SK-N-SH treated with all-trans-retinoic acid at 6 μM for 48 hours (cell line): ENCODE measurements at regions not wholly inside any gene's neighbourhood (a gene's known extent, or its start where the extent isn't known, plus 50 kb on each side); places are given as distances from the start of the nearest gene placed in this dataset.

Experiments
- ATAC-seq: fragments of 200-7000 bp; cut with Tn5 transposase; 3 replicates; pipeline ENCODE4 v1.9.1; 2020; ENCODE audit warnings: mild to moderate bottlenecking, moderate library complexity
- ARNTL ChIP-seq: fragments of 450-650 bp; formaldehyde crosslinking; IDR thresholded peaks from 2 replicates; pipeline ENCODE4 v1.5.0; 2020; ENCODE audit warnings: low read depth, mild to moderate bottlenecking, moderate library complexity, borderline replicate concordance
- BACH2 ChIP-seq: fragments of 250-450 bp; sonication (Bioruptor Pico); IDR thresholded peaks from 2 replicates; pipeline ENCODE4 v1.9.0; 2021; ENCODE audit warnings: mild to moderate bottlenecking, borderline replicate concordance
- CSDC2 ChIP-seq: fragments of 250-450 bp; sonication (Bioruptor Pico); IDR thresholded peaks from 2 replicates; pipeline ENCODE4 v1.5.0; 2020; ENCODE audit warnings: mild to moderate bottlenecking, moderate library complexity
- ESRRG ChIP-seq: fragments of 250-450 bp; sonication (Bioruptor Pico); IDR thresholded peaks from 2 replicates; pipeline ENCODE4 v1.6.1; 2021; ENCODE audit warnings: mild to moderate bottlenecking
- GLIS3 ChIP-seq: fragments of 250-450 bp; sonication (Bioruptor Pico); IDR thresholded peaks from 2 replicates; pipeline ENCODE4 v1.5.0; 2020; ENCODE audit warnings: mild to moderate bottlenecking, moderate library complexity
- ISL1 ChIP-seq: fragments of 250-450 bp; sonication (Bioruptor Pico); IDR thresholded peaks from 2 replicates; pipeline ENCODE4 v2.1.2; 2022; ENCODE audit warnings: mild to moderate bottlenecking, moderate library complexity
- OSR1 ChIP-seq: fragments of 250-450 bp; sonication (Bioruptor Pico); IDR thresholded peaks from 2 replicates; pipeline ENCODE4 v1.8.0; 2022; ENCODE audit warnings: moderate library complexity, mild to moderate bottlenecking, inconsistent platforms
- PPARA ChIP-seq: fragments of 250-450 bp; sonication (Bioruptor Pico); IDR thresholded peaks from 2 replicates; pipeline ENCODE4 v1.5.0; 2020; ENCODE audit warnings: mild to moderate bottlenecking, borderline replicate concordance
- RARB ChIP-seq: fragments of 250-450 bp; sonication (Bioruptor Pico); IDR thresholded peaks from 2 replicates; pipeline ENCODE4 v1.8.0; 2021; ENCODE audit warnings: mild to moderate bottlenecking, moderate library complexity
- SNAI2 ChIP-seq: fragments of 250-450 bp; sonication (Bioruptor Pico); IDR thresholded peaks from 2 replicates; pipeline ENCODE4 v1.5.0; 2020; ENCODE audit warnings: mild to moderate bottlenecking, moderate library complexity
- TCF4 ChIP-seq: fragments of 250-450 bp; sonication (Bioruptor Pico); IDR thresholded peaks from 2 replicates; pipeline ENCODE4 v1.8.0; 2021; ENCODE audit warnings: mild to moderate bottlenecking, moderate library complexity, borderline replicate concordance
- TOX ChIP-seq: fragments of 250-450 bp; sonication (Bioruptor Pico); IDR thresholded peaks from 2 replicates; pipeline ENCODE4 v1.8.0; 2021; ENCODE audit warnings: mild to moderate bottlenecking, moderate library complexity, borderline replicate concordance
- ZC3H10 ChIP-seq: fragments of 250-450 bp; sonication (Bioruptor Pico); IDR thresholded peaks from 2 replicates; pipeline ENCODE4 v1.5.1; 2021; ENCODE audit warnings: mild to moderate bottlenecking, moderate library complexity
- ZFP30 ChIP-seq: fragments of 450-650 bp; formaldehyde crosslinking; IDR thresholded peaks from 2 replicates; pipeline ENCODE4 v1.5.0; 2022; ENCODE audit warnings: mild to moderate bottlenecking, moderate library complexity
- ZNF565 ChIP-seq: fragments of 450-650 bp; formaldehyde crosslinking; conservative IDR thresholded peaks from 2 replicates; pipeline ENCODE4 v1.5.0; 2020; ENCODE audit warnings: low read depth, mild to moderate bottlenecking, moderate library complexity
- ZNF70 ChIP-seq: fragments of 450-650 bp; formaldehyde crosslinking; IDR thresholded peaks from 2 replicates; pipeline ENCODE4 v1.5.0; 2020; ENCODE audit warnings: mild to moderate bottlenecking, moderate library complexity
- ZNF8 ChIP-seq: fragments of 450-650 bp; formaldehyde crosslinking; IDR thresholded peaks from 2 replicates; pipeline ENCODE4 v1.5.0; 2020; ENCODE audit warnings: mild to moderate bottlenecking, moderate library complexity
- TF ChIP-seq, protein P1 (sequence below): fragments of 250-450 bp; sonication (Bioruptor Pico); IDR thresholded peaks from 2 replicates; pipeline ENCODE4 v1.8.0; 2021; ENCODE audit warnings: low read depth, mild to moderate bottlenecking, moderate library complexity, borderline replicate concordance
- TF ChIP-seq, protein P2 (sequence below): fragments of 250-450 bp; sonication (Bioruptor Pico); IDR thresholded peaks from 2 replicates; pipeline ENCODE4 v1.5.1; 2021; ENCODE audit warnings: mild to moderate bottlenecking, moderate library complexity
- TF ChIP-seq, protein P3 (sequence below): fragments of 250-450 bp; sonication (Bioruptor Pico); IDR thresholded peaks from 2 replicates; pipeline ENCODE4 v1.5.0; 2020; ENCODE audit warnings: mild to moderate bottlenecking, moderate library complexity
- TF ChIP-seq, protein P4 (sequence below): fragments of 250-450 bp; sonication (Bioruptor Pico); IDR thresholded peaks from 2 replicates; pipeline ENCODE4 v1.5.1; 2020; ENCODE audit warnings: low read depth, mild to moderate bottlenecking, moderate library complexity

DNA sequence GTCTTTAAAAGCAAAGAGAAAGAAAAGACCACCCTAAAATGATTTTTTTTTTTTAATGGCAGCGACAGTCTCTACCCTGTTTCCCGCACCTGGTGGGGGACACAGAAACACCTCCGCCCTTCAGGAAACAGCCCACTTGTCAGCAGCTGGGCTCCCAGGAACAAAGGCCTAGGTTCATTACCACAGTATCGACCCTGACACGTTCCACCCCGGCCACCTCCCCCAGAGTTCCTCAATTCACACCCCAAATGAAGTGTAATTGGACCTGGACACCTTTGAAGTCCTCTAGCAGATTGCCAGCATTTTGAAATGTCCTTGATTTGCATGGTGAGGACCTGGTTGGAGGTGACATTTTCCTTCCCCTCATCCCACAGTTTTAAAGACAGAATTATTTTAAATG lies 175.0 kb upstream of the BCOR start (continued):
- TF ChIP-seq ZNF565 (CRISPR knock-in tag) (no peak), CSDC2 (CRISPR knock-in tag) (no peak), ZNF8 (CRISPR knock-in tag) (no peak), RARB (CRISPR knock-in tag) (no peak)

DNA sequence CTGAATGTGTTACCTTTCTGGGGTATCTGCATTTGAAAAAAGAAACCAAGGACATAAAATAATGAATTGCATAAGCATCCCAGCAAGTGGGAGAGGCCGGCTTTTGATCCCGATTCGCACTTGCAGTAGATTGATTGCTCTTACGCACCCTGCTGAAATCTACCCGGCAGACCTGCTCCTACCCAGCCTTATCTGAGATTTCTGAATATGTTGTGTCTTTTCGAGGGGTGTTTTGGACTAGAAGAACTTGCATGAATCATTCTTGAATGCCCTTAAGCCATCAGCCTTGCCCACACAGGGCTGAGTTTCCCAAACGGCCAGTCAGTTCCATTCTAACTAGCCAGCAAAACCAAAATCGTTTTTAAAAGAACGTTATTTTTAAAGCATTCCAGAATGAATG lies 174.4 kb upstream of the BCOR start:
- ATAC-seq = no peak
- TF ChIP-seq CSDC2 (CRISPR knock-in tag) (no peak), SNAI2 (no peak), OSR1 (CRISPR knock-in tag) (no peak), GLIS3 (CRISPR knock-in tag) (no peak), ZFP30 (CRISPR knock-in tag) (no peak)
- TF ChIP-seq, protein P1, sequence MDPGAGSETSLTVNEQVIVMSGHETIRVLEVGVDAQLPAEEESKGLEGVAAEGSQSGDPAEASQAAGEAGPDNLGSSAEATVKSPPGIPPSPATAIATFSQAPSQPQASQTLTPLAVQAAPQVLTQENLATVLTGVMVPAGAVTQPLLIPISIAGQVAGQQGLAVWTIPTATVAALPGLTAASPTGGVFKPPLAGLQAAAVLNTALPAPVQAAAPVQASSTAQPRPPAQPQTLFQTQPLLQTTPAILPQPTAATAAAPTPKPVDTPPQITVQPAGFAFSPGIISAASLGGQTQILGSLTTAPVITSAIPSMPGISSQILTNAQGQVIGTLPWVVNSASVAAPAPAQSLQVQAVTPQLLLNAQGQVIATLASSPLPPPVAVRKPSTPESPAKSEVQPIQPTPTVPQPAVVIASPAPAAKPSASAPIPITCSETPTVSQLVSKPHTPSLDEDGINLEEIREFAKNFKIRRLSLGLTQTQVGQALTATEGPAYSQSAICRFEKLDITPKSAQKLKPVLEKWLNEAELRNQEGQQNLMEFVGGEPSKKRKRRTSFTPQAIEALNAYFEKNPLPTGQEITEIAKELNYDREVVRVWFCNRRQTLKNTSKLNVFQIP (CRISPR knock-in tag) = no peak
- TF ChIP-seq, all 23 proteins: peak for 0

DNA sequence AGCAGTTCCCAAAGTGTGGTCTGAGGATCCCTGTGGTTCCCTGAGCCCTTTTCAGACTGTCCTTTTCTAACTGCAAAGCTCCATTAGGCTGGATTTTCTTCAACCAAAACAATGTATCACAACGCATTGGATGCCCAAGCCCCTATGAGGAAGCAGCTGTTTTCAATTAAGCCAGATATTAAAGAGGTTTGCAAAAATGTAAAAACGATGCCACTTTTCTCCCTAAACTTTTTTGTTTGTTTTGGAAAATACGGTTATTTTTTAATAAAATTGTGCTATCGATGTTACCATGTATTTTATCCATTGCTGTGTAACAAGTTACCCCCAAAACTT lies 170.4 kb upstream of the BCOR start:
- no peak for ATAC-seq
- TF ChIP-seq TCF4 (CRISPR knock-in tag) (0 out of 2 replicates have a peak, but pooled peaks have one; percentile 19), ARNTL (CRISPR knock-in tag) (no peak), RARB (CRISPR knock-in tag) (no peak), ZNF8 (CRISPR knock-in tag) (no peak)

DNA sequence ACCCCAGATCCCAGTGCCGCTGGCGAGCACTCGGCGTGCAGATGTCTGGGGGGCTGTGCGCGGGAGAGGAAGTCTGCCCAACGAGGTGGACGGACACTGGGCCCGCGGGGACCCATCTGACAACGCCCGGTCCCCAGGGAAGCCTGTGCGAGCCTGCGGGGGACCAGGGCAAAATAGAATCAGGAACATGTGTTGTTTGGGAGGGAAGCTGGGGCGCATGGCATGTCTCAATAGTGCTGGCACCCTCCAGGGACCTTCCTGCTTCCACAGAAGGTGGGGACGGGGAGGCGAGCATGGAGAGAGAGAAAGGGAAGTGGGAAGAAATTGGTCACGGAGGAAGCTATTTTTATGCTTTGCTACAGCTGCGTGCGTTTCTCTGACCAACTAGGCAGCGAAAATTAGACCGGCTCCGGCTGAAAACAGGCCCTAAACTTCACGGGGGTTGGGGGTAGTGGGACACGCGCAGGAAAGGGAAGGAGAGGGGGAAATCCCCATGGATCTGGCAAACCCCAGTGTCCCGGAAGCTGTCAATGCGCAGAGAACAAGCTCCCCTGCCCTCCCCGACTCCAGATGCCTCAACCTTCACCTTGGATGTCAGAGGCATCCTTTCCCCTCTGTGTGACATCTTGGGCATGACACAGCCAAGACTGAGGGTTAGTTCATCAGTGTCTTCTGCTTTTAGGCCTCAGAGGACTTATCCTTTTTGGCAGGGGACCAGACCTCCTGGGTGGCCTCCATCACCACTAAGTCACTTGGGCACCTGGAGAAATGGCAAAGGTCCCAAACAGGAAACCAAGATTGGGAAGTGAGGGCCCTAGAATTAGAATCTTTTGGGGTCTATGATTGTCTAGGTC lies 169.8 kb upstream of the BCOR start:
- ATAC-seq = no peak; the same call in 2 of the 3 replicates

DNA sequence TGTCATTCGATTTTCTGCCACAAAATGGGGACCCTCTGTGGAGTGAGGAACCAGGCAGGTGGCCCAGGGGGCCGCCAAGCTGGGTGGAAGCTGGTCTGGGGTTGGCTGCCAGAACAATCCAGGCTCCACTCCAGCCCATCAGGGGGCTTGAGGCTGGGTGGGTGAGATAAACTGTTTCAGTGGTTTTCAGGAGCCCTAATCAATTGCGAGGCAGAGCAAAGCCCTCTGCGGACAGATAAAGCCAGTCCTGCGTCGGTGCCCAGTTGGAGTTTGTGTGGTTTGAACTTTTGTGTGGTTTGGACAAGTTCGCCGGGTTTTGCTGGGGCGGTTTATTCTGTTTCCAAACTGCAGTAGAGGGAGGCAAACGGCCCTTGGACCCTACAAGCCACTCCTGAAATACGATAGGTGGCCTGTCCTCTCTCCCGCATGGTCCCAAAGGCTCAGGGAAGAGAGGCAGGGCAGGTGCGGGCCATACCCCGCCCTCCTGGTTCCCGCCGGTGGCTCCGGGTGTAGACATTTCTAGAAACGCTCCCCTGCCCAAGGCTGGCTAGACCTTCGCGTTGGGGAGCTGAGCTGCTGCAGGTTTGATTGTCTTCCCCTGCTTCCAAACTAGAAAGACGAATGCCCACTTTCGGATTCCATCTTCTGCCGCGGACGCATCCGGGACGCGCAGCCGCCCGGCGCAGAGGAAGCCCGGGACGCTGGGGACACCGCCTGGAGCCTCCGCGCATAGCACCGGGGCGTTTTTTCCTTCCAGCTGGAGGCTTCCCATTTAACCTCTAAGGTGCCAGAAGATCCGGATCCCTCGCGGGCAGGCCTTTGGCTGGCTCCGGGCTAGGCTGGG lies 169.0 kb upstream of the BCOR start:
- ATAC-seq = peak; percentile 95
- TF ChIP-seq ZC3H10 (CRISPR knock-in tag) = no peak
- TF ChIP-seq ISL1 (CRISPR knock-in tag) = no peak
- TF ChIP-seq, protein P2, sequence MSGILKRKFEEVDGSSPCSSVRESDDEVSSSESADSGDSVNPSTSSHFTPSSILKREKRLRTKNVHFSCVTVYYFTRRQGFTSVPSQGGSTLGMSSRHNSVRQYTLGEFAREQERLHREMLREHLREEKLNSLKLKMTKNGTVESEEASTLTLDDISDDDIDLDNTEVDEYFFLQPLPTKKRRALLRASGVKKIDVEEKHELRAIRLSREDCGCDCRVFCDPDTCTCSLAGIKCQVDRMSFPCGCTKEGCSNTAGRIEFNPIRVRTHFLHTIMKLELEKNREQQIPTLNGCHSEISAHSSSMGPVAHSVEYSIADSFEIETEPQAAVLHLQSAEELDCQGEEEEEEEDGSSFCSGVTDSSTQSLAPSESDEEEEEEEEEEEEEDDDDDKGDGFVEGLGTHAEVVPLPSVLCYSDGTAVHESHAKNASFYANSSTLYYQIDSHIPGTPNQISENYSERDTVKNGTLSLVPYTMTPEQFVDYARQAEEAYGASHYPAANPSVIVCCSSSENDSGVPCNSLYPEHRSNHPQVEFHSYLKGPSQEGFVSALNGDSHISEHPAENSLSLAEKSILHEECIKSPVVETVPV (CRISPR knock-in tag) = no peak
- no peak for TF ChIP-seq SNAI2
- TF ChIP-seq CSDC2 (CRISPR knock-in tag) = no peak
- TF ChIP-seq PPARA (CRISPR knock-in tag) = no peak

More for the DNA sequence above, 169.8 kb upstream of the BCOR start:
- TF ChIP-seq ZNF70 (CRISPR knock-in tag) = no peak
- TF ChIP-seq TCF4 (CRISPR knock-in tag) = no peak
- no peak for TF ChIP-seq ESRRG
- TF ChIP-seq GLIS3 (CRISPR knock-in tag) = no peak
- no peak for TF ChIP-seq ZC3H10 (CRISPR knock-in tag)
- no peak for TF ChIP-seq CSDC2 (CRISPR knock-in tag)
- TF ChIP-seq BACH2 = no peak
- TF ChIP-seq, protein P1 (CRISPR knock-in tag) = no peak

DNA sequence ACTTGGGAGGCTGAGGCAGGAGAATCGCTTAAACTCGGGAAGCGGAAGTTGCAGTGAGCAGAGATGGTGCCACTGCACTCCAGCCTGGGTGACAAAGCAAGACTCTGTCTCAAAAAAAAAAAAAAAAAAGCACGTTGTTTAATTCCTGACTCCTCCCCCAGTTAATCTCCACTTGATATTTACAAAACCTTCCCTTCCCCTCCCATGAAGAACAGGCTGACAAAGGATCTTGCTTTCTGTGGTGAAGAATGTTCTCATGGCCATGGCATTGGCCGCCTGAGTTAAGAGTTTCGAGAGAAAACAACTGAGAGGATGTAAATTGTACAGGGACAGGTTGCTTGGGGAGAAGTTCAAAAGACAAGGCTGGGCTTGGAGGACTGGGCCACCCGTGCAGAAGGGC lies 168.2 kb upstream of the BCOR start:
- ATAC-seq = no peak
- TF ChIP-seq OSR1 (CRISPR knock-in tag) = no peak
- TF ChIP-seq RARB (CRISPR knock-in tag) = no peak
- TF ChIP-seq, protein P3, sequence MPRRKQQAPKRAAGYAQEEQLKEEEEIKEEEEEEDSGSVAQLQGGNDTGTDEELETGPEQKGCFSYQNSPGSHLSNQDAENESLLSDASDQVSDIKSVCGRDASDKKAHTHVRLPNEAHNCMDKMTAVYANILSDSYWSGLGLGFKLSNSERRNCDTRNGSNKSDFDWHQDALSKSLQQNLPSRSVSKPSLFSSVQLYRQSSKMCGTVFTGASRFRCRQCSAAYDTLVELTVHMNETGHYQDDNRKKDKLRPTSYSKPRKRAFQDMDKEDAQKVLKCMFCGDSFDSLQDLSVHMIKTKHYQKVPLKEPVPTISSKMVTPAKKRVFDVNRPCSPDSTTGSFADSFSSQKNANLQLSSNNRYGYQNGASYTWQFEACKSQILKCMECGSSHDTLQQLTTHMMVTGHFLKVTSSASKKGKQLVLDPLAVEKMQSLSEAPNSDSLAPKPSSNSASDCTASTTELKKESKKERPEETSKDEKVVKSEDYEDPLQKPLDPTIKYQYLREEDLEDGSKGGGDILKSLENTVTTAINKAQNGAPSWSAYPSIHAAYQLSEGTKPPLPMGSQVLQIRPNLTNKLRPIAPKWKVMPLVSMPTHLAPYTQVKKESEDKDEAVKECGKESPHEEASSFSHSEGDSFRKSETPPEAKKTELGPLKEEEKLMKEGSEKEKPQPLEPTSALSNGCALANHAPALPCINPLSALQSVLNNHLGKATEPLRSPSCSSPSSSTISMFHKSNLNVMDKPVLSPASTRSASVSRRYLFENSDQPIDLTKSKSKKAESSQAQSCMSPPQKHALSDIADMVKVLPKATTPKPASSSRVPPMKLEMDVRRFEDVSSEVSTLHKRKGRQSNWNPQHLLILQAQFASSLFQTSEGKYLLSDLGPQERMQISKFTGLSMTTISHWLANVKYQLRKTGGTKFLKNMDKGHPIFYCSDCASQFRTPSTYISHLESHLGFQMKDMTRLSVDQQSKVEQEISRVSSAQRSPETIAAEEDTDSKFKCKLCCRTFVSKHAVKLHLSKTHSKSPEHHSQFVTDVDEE (CRISPR knock-in tag) = no peak
- no peak for TF ChIP-seq ZNF8 (CRISPR knock-in tag)
- no peak for TF ChIP-seq ZNF70 (CRISPR knock-in tag)
- TF ChIP-seq TCF4 (CRISPR knock-in tag) = no peak
- TF ChIP-seq, protein P4, sequence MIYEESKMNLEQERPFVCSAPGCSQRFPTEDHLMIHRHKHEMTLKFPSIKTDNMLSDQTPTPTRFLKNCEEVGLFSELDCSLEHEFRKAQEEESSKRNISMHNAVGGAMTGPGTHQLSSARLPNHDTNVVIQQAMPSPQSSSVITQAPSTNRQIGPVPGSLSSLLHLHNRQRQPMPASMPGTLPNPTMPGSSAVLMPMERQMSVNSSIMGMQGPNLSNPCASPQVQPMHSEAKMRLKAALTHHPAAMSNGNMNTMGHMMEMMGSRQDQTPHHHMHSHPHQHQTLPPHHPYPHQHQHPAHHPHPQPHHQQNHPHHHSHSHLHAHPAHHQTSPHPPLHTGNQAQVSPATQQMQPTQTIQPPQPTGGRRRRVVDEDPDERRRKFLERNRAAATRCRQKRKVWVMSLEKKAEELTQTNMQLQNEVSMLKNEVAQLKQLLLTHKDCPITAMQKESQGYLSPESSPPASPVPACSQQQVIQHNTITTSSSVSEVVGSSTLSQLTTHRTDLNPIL (CRISPR knock-in tag) = no peak
- no peak for TF ChIP-seq PPARA (CRISPR knock-in tag)
- no peak for TF ChIP-seq ESRRG
- no peak for TF ChIP-seq TOX (CRISPR knock-in tag)
